Cerebellar cortex (tissue), 1 donor: ENCODE measurements at regions not wholly inside any gene's neighbourhood (a gene's known extent, or its start where the extent isn't known, plus 50 kb on each side); places are given as distances from the start of the nearest gene placed in this dataset.
A peak's percentile ranks its signal among the peaks of the same experiment; 100 is the strongest.

ENCODE experiments used
- DNase-seq: peaks from one replicate; pipeline ENCODE4 v3.0.0-alpha.2; 2015; ENCODE audit warnings: low spot score

DNA sequence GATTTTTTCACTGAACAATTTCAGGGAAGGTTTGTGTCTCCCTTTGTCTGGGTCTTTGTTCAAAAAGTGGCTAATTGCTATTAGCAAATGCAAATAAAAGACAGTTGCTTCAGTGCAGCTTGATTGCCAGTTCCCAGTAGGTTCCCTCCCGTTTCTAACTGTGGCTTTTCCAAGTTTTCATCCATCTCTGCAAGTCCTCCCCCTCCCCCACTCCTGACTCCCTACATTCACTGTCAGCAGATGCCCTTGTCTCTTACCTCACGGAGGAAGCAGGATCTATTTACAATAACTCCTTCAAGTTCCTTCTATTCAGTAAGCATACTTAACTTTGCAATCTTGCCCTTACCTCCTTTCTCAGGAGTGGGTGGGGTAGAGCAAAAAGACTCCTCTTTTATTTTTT, 55.4 kb upstream of the SCEL start:
- peak; percentile 8 for DNase-seq

GRCh38 chr13:77479326-77479725, 56.2 kb upstream of the SCEL start:
- no peak for DNase-seq

- peak; percentile 31 for DNase-seq
These were observed 58.1 kb upstream of the SCEL start for GRCh38 chr13:77477299-77477848.

- no peak for DNase-seq
These were observed 59.0 kb upstream of the SCEL start for GRCh38 chr13:77476456-77476855.

DNA sequence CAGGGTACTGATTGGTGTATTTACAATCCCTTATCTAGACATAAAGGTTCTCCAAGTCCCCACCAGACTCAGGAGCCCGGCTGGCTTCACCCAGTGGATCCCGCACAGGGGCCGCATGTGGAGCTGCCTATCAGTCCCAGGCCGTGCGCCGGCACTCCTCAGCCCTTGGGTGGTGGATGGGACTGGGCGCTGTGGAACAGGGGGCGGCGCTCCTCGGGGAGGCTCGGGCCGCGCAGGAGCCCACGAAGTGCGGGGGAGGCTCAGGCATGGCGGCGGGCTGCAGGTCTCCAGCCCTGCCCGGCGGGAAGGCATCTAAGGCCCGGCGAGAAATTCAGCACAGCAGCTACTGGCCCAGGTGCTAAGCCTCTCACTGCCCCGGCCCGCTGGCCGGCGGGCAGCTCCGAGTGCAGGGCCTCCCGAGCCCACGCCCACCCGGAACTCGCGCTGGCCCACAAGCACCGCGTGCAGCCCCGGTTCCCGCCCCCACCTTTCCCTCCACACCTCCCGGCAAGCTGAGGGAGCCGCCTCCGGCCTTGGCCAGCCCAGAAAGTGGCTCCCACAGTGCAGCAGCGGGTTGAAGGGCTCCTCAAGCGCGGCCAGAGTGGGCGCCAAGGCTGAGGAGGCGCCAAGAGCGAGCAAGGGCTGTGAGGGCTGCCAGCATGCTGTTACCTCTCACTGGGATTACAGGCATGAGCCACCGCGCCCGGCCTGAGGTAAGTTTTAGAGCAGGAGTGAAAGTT, 60.0 kb upstream of the SCEL start:
- DNase-seq, result no peak

- DNase-seq, result no peak
These were observed 64.5 kb upstream of the SCEL start for GRCh38 chr13:77470986-77471385.

- DNase-seq, result no peak
These were observed 68.6 kb upstream of the SCEL start for GRCh38 chr13:77466753-77467422.

GRCh38 chr13:77465603-77466195, 69.8 kb upstream of the SCEL start:
- DNase-seq, result no peak

DNA sequence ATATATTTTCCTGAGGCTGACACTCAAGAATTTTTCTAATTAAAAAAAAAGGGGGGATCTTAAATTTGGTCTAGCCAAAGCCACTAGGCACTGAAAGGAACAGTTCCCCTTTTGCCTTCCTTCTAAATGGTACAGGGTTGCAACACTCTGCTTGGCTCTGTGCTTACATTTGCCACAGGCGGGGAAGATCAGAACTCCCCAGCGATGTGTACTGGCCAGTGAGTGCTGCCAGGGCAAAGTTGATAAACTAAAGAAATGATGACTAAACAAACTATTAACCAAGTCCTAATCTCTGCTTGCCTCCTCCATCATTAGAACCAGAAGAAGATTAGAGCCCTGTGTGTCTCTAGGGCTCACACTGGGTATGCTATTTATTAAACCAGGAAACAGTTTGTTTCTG, 75.3 kb upstream of the SCEL start:
- DNase-seq, result no peak

- DNase-seq, result no peak
These were observed 75.9 kb upstream of the SCEL start for GRCh38 chr13:77459592-77459991.

GRCh38 chr13:77458736-77459135, 76.8 kb upstream of the SCEL start:
- no peak for DNase-seq

DNA sequence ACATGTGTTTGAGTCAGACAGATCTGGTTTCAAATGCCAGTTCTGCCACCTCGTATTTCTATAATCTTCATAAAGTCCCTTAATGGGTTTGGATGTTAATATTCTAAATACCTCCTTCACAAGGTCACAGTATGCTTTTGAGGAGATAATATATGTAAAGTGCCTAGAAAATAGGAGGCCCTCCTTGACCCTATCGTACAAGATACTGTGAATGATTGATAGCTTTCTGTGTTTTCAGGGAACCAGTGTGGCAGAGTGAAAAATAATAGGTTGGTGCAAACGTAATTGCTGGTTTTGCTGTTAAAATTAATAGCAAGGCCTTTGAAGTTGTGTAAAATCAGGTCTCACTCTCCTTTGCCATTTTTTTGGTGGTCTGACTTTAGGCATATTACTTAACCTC, 77.5 kb upstream of the SCEL start:
- no peak for DNase-seq

- DNase-seq, result no peak
These were observed 79.2 kb upstream of the SCEL start for GRCh38 chr13:77456271-77456670.

DNA sequence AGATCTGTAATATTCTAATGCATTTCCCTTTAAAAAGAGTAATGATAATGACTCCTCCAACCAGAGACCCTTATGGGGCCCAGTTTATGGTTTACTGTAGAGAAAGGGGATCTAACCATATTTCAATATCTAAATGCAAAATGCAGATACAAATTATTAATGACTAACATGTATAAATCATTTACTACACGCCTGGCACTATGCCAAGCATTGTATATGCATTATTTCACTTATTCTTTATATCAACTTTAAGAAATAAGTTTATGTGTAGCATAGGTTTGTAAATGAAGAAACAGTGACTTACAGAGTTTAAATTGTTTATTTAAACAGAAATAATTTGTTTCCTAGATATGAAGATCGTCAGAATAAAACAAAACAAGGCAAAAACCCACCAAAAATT, 86.2 kb upstream of the SCEL start:
- DNase-seq, result no peak

DNA sequence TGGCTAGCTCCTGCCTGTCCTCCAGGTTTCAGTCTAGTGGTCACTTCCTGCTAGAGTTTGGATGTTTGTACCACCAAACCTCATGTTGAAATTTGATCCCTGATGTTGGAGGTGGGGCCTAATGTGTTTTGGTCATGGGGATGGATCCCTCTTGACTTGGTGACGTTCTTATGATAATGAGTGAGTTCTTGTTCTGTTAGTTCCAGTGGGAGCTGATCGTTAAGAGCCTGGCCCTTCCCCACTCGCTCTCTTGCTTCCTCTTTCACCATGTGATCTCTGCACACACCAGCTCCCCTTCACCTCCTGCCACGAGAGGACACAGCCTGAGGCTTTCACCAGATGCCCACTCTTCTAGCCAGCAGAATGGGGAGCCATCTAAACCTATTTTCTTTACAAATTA, 86.8 kb upstream of the SCEL start:
- no peak for DNase-seq

DNA sequence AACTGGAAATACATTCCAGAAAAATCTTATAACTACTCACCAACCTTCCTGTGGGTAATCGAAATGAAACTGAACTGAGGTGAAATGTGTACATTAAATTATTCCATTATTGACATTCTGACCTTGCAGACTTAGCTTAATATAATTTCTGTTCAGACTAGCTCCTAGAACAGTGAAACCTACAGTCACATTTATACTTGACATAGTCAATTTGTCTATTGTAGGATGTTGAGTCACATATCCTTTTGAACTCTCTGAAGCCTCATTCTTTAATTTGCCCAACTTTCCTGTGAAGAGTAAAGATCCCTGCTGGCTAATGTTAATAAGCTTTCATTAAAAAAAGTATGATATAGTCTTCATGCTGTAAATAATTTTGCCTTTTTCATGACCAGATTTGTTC, 92.0 kb upstream of the SCEL start:
- DNase-seq, result no peak

DNA sequence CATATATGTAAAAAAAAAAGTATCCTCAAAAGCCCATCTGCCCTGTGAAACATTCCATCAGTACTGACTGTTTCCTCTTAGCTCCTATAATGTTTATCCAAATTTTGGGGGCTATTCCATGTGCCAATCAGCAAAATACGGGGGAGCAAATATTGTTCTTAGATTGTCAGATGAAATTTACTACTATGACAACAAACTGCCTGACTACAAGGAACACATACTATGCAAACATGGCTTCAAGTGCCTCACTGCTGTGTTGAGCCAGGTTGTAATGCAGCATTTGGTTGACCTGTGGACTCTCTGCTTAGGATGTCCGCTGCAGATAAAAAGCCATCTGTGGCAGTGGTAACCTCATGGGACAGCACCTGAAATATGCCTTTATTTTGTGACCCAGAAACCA, 98.2 kb upstream of the SCEL start:
- no peak for DNase-seq

DNA sequence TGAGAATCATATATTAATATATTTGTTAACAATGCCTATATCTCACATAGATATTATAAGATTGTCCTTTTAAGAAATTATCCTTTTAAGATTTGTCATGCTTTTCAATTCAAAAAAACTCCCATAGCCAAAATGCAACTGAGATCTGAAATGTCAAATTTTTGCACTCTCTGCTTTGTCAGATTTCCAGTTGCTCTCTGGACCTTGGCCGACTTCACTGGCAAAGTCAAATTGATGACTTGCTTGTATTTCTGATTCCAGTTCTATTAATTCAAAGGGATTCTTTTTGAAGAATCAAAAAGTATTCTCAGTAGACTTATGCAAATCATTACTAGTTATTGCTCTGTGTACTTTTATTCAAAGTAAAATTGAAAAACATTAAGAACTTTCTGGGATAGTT, 101.2 kb upstream of the SCEL start:
- DNase-seq, result no peak

DNA sequence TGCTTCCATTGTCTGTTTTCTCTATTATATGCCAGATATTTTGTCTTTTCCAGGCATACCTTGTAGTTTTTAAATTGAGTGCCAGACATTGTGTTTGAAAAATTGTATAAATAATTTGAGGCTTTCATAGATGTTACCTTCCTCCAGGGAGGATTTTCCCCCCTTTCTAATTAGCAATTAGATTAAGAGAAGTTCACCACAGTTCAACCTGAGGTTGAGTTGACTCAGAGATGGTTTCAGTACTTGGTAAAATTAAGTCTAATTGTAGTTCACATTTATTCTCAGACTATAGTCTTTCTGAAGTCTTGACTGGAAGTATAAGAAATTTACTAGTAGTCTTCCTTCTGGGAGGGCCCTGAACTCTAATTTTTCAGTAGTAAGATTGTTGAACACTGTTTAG, 104.1 kb upstream of the SCEL start:
- DNase-seq, result no peak

- DNase-seq, result no peak
These were observed 103.6 kb upstream of the MYCBP2 start for GRCh38 chr13:77430377-77430951.

DNA sequence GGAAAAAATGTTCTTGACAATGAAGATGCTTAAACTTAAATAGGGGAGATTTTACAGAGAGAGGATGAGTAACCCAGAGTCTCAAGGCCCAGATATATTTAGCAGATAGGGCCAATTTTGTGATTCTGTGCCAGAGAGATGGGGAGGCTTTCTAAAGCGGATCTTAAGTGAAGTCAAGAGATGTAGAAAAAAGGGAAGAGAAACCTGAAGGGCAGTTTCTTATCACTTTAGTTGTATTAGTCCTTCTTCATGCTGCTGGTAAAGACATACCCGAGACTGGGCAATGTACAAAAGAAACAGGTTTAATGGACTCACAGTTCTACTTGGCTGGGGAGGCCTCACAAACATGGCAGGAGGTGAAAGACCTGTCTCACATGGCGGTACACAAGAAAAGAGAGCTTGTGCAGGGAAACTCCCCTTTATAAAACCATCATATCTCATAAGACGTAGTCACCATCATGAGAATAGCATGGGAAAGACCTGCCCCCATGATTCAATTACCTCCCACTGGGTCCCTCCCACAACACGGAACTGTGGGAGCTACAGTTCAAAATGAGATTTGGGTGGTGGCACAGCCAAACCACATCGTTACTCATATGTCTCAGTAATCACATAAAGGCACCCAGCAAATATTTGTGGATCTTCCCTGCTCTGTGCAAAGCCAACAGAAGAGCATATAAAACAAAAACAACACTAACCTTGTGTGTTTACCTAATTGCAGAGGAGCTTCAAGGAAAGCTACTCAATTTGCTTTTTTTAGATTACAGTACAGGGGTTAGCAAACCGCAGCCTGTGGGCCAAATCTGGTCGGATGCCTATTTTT, 102.6 kb upstream of the MYCBP2 start:
- DNase-seq, result no peak

DNA sequence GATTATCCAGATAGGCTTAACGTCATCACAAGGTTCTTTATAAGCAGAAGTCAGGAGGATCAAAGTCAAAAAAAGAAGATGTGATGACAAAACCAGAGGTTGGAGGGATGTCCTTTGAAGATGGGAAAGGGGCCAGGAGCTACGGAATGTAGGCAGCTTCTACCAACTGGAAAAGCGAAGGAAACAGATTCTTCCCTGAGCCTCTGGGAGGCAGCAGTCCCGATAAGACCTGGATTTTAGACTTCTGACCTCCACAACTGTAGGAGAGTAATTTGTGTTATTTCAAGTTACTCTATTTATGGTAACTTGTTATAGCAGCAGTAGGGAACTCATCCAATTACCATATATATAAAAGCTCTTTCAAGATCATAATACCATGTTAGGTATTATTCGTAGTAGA, 98.8 kb upstream of the MYCBP2 start:
- DNase-seq, result no peak
